ENCODE measurements at regions not wholly inside any gene's neighbourhood (a gene's known extent, or its start where the extent isn't known, plus 50 kb on each side); places are given as distances from the start of the nearest gene placed in this dataset.
"Not testable (repeated sequence)": the region's sequence is repeated elsewhere in the genome, so short reads cannot be mapped to it uniquely, and the experiment has no call there.

- Histone ChIP-seq H3K4me3 (ENCODE audit: low read depth, low read length) (no peak overlapping the region), H3K36me3 (ENCODE audit: control insufficient read depth, insufficient read depth, low read length) (no peaks in the 10 kb centered on the region), H3K27me3 (ENCODE audit: control insufficient read depth, insufficient read depth, low read length) (no peaks in the 10 kb centered on the region)
- FAIRE-seq (no peak), DNase-seq (ENCODE audit: low read depth) (peak; percentile 70)
- TF ChIP-seq CTCF (IDR thresholded peaks at IDR 0.05; ENCODE audit: insufficient read depth, low read length, severe bottlenecking): no peak
These were observed 120.3 kb upstream of the BASP1 start for GRCh38 chr5:17096952-17097695.

- FAIRE-seq: no peak
These were observed 117.5 kb upstream of the BASP1 start for GRCh38 chr5:17099946-17100345.

GRCh38 chr5:17103461-17103860 is 114.0 kb upstream of the BASP1 start:
- H3K4me3 ChIP-seq (ENCODE audit: low read depth, low read length): no peak overlapping the region
- TF ChIP-seq CTCF (IDR thresholded peaks at IDR 0.05; ENCODE audit: insufficient read depth, low read length, severe bottlenecking): no peak
- DNase-seq (ENCODE audit: low read depth) (no peak), FAIRE-seq (no peak)
- no peaks in the 10 kb centered on the region for H3K27me3 ChIP-seq (ENCODE audit: control insufficient read depth, insufficient read depth, low read length)
- H3K36me3 ChIP-seq (ENCODE audit: control insufficient read depth, insufficient read depth, low read length): no peaks in the 10 kb centered on the region

More at GRCh38 chr5:17099946-17100345, 117.5 kb upstream of the BASP1 start:
- no peak overlapping the region for H3K4me3 ChIP-seq (ENCODE audit: low read depth, low read length)
- no peaks in the 10 kb centered on the region for H3K36me3 ChIP-seq (ENCODE audit: control insufficient read depth, insufficient read depth, low read length)
- H3K27me3 ChIP-seq (ENCODE audit: control insufficient read depth, insufficient read depth, low read length): no peaks in the 10 kb centered on the region
- no peak for DNase-seq (ENCODE audit: low read depth)
- no peak for TF ChIP-seq CTCF (IDR thresholded peaks at IDR 0.05; ENCODE audit: insufficient read depth, low read length, severe bottlenecking)

GRCh38 chr5:17105744-17106418 is 111.5 kb upstream of the BASP1 start:
- Histone ChIP-seq H3K27me3 (ENCODE audit: control insufficient read depth, insufficient read depth, low read length) (no peaks in the 10 kb centered on the region), H3K4me3 (ENCODE audit: low read depth, low read length) (no peak overlapping the region), H3K36me3 (ENCODE audit: control insufficient read depth, insufficient read depth, low read length) (no peaks in the 10 kb centered on the region)
- no peak for TF ChIP-seq CTCF (IDR thresholded peaks at IDR 0.05; ENCODE audit: insufficient read depth, low read length, severe bottlenecking)
- FAIRE-seq (no peak), DNase-seq (ENCODE audit: low read depth) (peak; percentile 86)

- Histone ChIP-seq H3K36me3 (ENCODE audit: control insufficient read depth, insufficient read depth, low read length) (no peaks in the 10 kb centered on the region), H3K4me3 (ENCODE audit: low read depth, low read length) (no peak overlapping the region), H3K27me3 (ENCODE audit: control insufficient read depth, insufficient read depth, low read length) (no peaks in the 10 kb centered on the region)
- no peak for TF ChIP-seq CTCF (IDR thresholded peaks at IDR 0.05; ENCODE audit: insufficient read depth, low read length, severe bottlenecking)
- DNase-seq (ENCODE audit: low read depth) (no peak), FAIRE-seq (no peak)
These were observed 110.9 kb upstream of the BASP1 start for GRCh38 chr5:17106521-17106920.

GRCh38 chr5:17112091-17112716 is 105.2 kb upstream of the BASP1 start:
- FAIRE-seq; H3K36me3 ChIP-seq (ENCODE audit: control insufficient read depth, insufficient read depth, low read length); H3K27me3 ChIP-seq (ENCODE audit: control insufficient read depth, insufficient read depth, low read length); H3K4me3 ChIP-seq (ENCODE audit: low read depth, low read length); DNase-seq (ENCODE audit: low read depth): not testable (repeated sequence)

Data from bronchial epithelial cell (primary cell).